SK-N-SH (cell line): ENCODE measurements at regions not wholly inside any gene's neighbourhood (a gene's known extent, or its start where the extent isn't known, plus 50 kb on each side); places are given as distances from the start of the nearest gene placed in this dataset.

Experiments
- CTCF ChIA-PET: fragments of 300-600, 350-600 bp; formaldehyde crosslinking; extraction: SDS; loops from one replicate; lab custom pipeline; 2021; lab: Yijun Ruan, JAX
- POLR2A ChIA-PET: fragments of 350-600 bp; sonication (Branson Sonifier 250); formaldehyde crosslinking; extraction: SDS; loops from one replicate; lab custom pipeline; 2020; ENCODE audit warnings: antibody characterized with exemption, inconsistent platforms; lab: Yijun Ruan, JAX
- DNase-seq: peaks from one replicate; pipeline ENCODE4 v3.0.0; 2012
- H2AFZ ChIP-seq: fragments of 200-600 bp; sonication (generic); 2 replicates; pipeline ENCODE4 v1.8.1; 2016; ENCODE audit warnings: antibody characterized with exemption, mild to moderate bottlenecking, low read depth
- H3F3A ChIP-seq: fragments of 200-600 bp; sonication (generic); replicated peaks from 2 replicates; pipeline ENCODE3; 2016; ENCODE audit warnings: antibody characterized with exemption, mild to moderate bottlenecking; ENCODE audit not compliant: insufficient read depth
- H3K27ac ChIP-seq, 2 experiments: fragments of 200-500 bp in 1 of 2; fragments of 200-600 bp in 1 of 2; sonication (Bioruptor generic) in 1 of 2; sonication (generic), shearing (Covaris generic) in 1 of 2; 2 replicates each; pipeline versions ENCODE4 v1.5.1 to v1.6.1; 2014 to 2016; ENCODE audit warnings: low read depth in 2 of 2, inconsistent platforms in 1 of 2, low read length in 1 of 2, mild to moderate bottlenecking in 1 of 2, mixed read lengths in 1 of 2
- H3K27me3 ChIP-seq: fragments of 200-600 bp; sonication (generic), shearing (Covaris generic); 2 replicates; pipeline ENCODE4 v1.6.1; 2016; ENCODE audit warnings: mixed run types; ENCODE audit not compliant: insufficient read depth
- H3K36me3 ChIP-seq, 2 experiments: fragments of 200-500 bp in 1 of 2; fragments of 200-600 bp in 1 of 2; sonication (Bioruptor generic) in 1 of 2; sonication (generic) in 1 of 2; replicated peaks in 1 of 2; 2 replicates each; pipeline versions ENCODE3 to v1.5.1; 2014 to 2016; ENCODE audit warnings: low read length in 1 of 2, mild to moderate bottlenecking in 1 of 2; ENCODE audit not compliant: insufficient read depth in 2 of 2, control insufficient read depth in 1 of 2
- H3K4me1 ChIP-seq, 2 experiments: fragments of 200-500 bp in 1 of 2; fragments of 200-600 bp in 1 of 2; sonication (Bioruptor generic) in 1 of 2; sonication (generic), shearing (Covaris generic) in 1 of 2; 2 replicates each; pipeline versions ENCODE4 v1.5.1 to v1.6.1; 2014 to 2016; ENCODE audit warnings: low read depth in 1 of 2, low read length in 1 of 2, mixed run types in 1 of 2; ENCODE audit not compliant: insufficient read depth in 2 of 2, control insufficient read depth in 1 of 2
- H3K4me2 ChIP-seq: fragments of 200-600 bp; sonication (generic), shearing (Covaris generic); 2 replicates; pipeline ENCODE4 v1.6.1; 2017; ENCODE audit warnings: mixed run types
- H3K4me3 ChIP-seq, 2 experiments: fragments of 200-500 bp in 1 of 2; fragments of 200-600 bp in 1 of 2; sonication (Bioruptor generic) in 1 of 2; sonication (generic), shearing (Covaris generic) in 1 of 2; 2 replicates each; pipeline versions ENCODE4 v1.5.1 to v1.8.1; 2014 to 2016; ENCODE audit warnings: low read depth in 2 of 2, inconsistent platforms in 1 of 2, low read length in 1 of 2, mild to moderate bottlenecking in 1 of 2, mixed read lengths in 1 of 2, moderate library complexity in 1 of 2
- H3K79me2 ChIP-seq: fragments of 200-600 bp; sonication (generic); 2 replicates; pipeline ENCODE4 v1.8.1; 2017; ENCODE audit warnings: mild to moderate bottlenecking; ENCODE audit not compliant: insufficient read depth
- H3K9ac ChIP-seq: fragments of 200-600 bp; sonication (generic); 2 replicates; pipeline ENCODE4 v1.6.1; 2017; ENCODE audit warnings: mixed run types
- H3K9me2 ChIP-seq: fragments of 200-600 bp; sonication (generic); 2 replicates; pipeline ENCODE4 v1.6.1; 2017; ENCODE audit warnings: mixed run types
- H3K9me3 ChIP-seq: fragments of 200-600 bp; sonication (generic); 2 replicates; pipeline ENCODE4 v1.6.1; 2017; ENCODE audit warnings: mixed run types, mild to moderate bottlenecking, moderate library complexity
- H4K20me1 ChIP-seq: fragments of 200-600 bp; sonication (generic); 2 replicates; pipeline ENCODE4 v1.6.1; 2017; ENCODE audit warnings: mild to moderate bottlenecking, mixed run types; ENCODE audit not compliant: insufficient read depth
- CTCF ChIP-seq: fragments of 200-600 bp; sonication (generic); IDR thresholded peaks from 2 replicates; pipeline ENCODE4 v1.6.1; 2017; ENCODE audit warnings: antibody characterized with exemption, mild to moderate bottlenecking, moderate library complexity
- EP300 ChIP-seq, 2 experiments: IDR thresholded peaks; 2 replicates each; pipeline versions ENCODE4 v1.4.0 to v1.6.1; 2012; ENCODE audit warnings: borderline replicate concordance in 1 of 2, low read depth in 1 of 2, low read length in 1 of 2
- EZH2phosphoT487 ChIP-seq: fragments of 200-600 bp; sonication (generic); IDR thresholded peaks from 2 replicates; pipeline ENCODE4 v1.6.1; 2017; ENCODE audit warnings: low read depth, mixed run types, mild to moderate bottlenecking, antibody characterized with exemption, moderate library complexity, borderline replicate concordance
- FOSL2 ChIP-seq: IDR thresholded peaks from 2 replicates; pipeline ENCODE4 v1.4.0; 2012; ENCODE audit warnings: low read depth, mild to moderate bottlenecking, moderate library complexity, borderline replicate concordance
- FOXM1 ChIP-seq: IDR thresholded peaks from 2 replicates; pipeline ENCODE4 v1.4.0; 2012; ENCODE audit warnings: low read depth, mild to moderate bottlenecking
- GATA2 ChIP-seq: sonication (generic); formaldehyde crosslinking; IDR thresholded peaks from 2 replicates; pipeline ENCODE4 v1.5.0; 2020; ENCODE audit warnings: mild to moderate bottlenecking, missing genetic modification reagents
- MAX ChIP-seq: IDR thresholded peaks from 2 replicates; pipeline ENCODE4 v1.4.0; 2012; ENCODE audit warnings: low read depth
- MEF2A ChIP-seq: IDR thresholded peaks from 2 replicates; pipeline ENCODE4 v1.4.0; 2012; ENCODE audit warnings: low read depth, borderline replicate concordance
- RCOR1 ChIP-seq: fragments of 150-350 bp; IDR thresholded peaks from 2 replicates; pipeline ENCODE4 v1.6.1; 2017; ENCODE audit warnings: antibody characterized with exemption, low read length
- SIN3A ChIP-seq: IDR thresholded peaks from 2 replicates; pipeline ENCODE4 v1.6.1; 2012; ENCODE audit warnings: low read depth, mild to moderate bottlenecking, low read length, moderate library complexity, borderline replicate concordance
- SMC3 ChIP-seq: IDR thresholded peaks from 2 replicates; pipeline ENCODE4 v1.6.1; 2012; ENCODE audit warnings: low read depth, low read length, improper control_type of control experiment
- TCF12 ChIP-seq: IDR thresholded peaks from 2 replicates; pipeline ENCODE4 v1.4.0; 2012
- ZBTB33 ChIP-seq: IDR thresholded peaks from 2 replicates; pipeline ENCODE4 v1.4.0; 2012; ENCODE audit warnings: low read depth, borderline replicate concordance
- WGBS: methylation state at CpG from one replicate; pipeline ENCODE4 v1.1.6; 2017; ENCODE audit warnings: low lambda C conversion rate; 5-methylcytosine and 5-hydroxymethylcytosine counted together
- TF ChIP-seq, protein P1 (sequence below): fragments of 150-350 bp; IDR thresholded peaks from 2 replicates; pipeline ENCODE4 v1.6.1; 2017; ENCODE audit warnings: antibody characterized with exemption, low read length, low read depth, borderline replicate concordance
- TF ChIP-seq, protein P2 (sequence below): IDR thresholded peaks from 2 replicates; pipeline ENCODE4 v1.4.0; 2012; ENCODE audit warnings: low read depth, borderline replicate concordance

GRCh38 chr1:81577004-81577697 is 223.6 kb upstream of the ADGRL2 start:
- TF ChIP-seq EP300 (IDR thresholded peaks at IDR 0.05; ENCODE audit: borderline replicate concordance in 1 of 2, low read depth in 1 of 2, low read length in 1 of 2) (no peak), EZH2phosphoT487 (no peak), FOXM1 (no peak), ZBTB33 (no peak), MEF2A (no peak), GATA2 (no peak), RCOR1 (no peak), SIN3A (no peak), CTCF (no peak), MAX (no peak), FOSL2 (no peak), SMC3 (no peak), TCF12 (no peak)
- TF ChIP-seq, protein P1, sequence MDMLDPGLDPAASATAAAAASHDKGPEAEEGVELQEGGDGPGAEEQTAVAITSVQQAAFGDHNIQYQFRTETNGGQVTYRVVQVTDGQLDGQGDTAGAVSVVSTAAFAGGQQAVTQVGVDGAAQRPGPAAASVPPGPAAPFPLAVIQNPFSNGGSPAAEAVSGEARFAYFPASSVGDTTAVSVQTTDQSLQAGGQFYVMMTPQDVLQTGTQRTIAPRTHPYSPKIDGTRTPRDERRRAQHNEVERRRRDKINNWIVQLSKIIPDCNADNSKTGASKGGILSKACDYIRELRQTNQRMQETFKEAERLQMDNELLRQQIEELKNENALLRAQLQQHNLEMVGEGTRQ: no peak
- TF ChIP-seq, protein P2, sequence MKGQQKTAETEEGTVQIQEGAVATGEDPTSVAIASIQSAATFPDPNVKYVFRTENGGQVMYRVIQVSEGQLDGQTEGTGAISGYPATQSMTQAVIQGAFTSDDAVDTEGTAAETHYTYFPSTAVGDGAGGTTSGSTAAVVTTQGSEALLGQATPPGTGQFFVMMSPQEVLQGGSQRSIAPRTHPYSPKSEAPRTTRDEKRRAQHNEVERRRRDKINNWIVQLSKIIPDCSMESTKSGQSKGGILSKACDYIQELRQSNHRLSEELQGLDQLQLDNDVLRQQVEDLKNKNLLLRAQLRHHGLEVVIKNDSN: no peak
- TF ChIP-seq, all 33 proteins: peak for 0
- Histone ChIP-seq H4K20me1 (no peaks in the 10 kb centered on the region), H3K4me3 (no peak overlapping the region), H3K4me2 (no peak overlapping the region), H3K27ac (no peak overlapping the region), H3F3A (no peaks in the 10 kb centered on the region), H3K79me2 (no peaks in the 10 kb centered on the region), H3K4me1 (peaks cover 0 to 7% of the 10 kb centered on the region in 2 experiments; a peak in 2 of 4 replicates), H3K9me3 (no peaks in the 10 kb centered on the region), H3K9me2 (no peaks in the 10 kb centered on the region), H3K27me3 (no peaks in the 10 kb centered on the region), H3K9ac (no peak overlapping the region), H2AFZ (no peak overlapping the region), H3K36me3 (no peaks in the 10 kb centered on the region)
- WGBS: 88% methylated on average over 7 of the region's 7 CpGs
- no peak for DNase-seq
- ChIA-PET CTCF (interaction anchor here (1.0 kb wide), 1 partner anchor 97 kb away, joined by 3 read pairs; no protein-coding TSS in a partner anchor), POLR2A (no interaction called here)
